HCEC 1CT (cell line): ENCODE measurements at regions not wholly inside any gene's neighbourhood (a gene's known extent, or its start where the extent isn't known, plus 50 kb on each side); places are given as distances from the start of the nearest gene placed in this dataset.
A peak's percentile ranks its signal among the peaks of the same experiment; 100 is the strongest.

Source experiments
- DNase-seq: peaks from one replicate; pipeline ENCODE4 v3.0.0-alpha.2; 2017

GRCh38 chr11:32204751-32205150 lies 113.9 kb downstream of the RCN1 start:
- no peak for DNase-seq

- peak; percentile 73 for DNase-seq
These were observed 119.7 kb downstream of the RCN1 start for GRCh38 chr11:32210556-32210955.

GRCh38 chr11:32213223-32213622 lies 122.3 kb downstream of the RCN1 start:
- DNase-seq, result peak; percentile 71

GRCh38 chr11:32215157-32215556 lies 124.3 kb downstream of the RCN1 start:
- no peak for DNase-seq

GRCh38 chr11:32216749-32217148 lies 125.9 kb downstream of the RCN1 start:
- no peak for DNase-seq

GRCh38 chr11:32219320-32219719 lies 128.4 kb downstream of the RCN1 start:
- no peak for DNase-seq

- no peak for DNase-seq
These were observed 130.7 kb downstream of the RCN1 start for GRCh38 chr11:32221476-32222032.

- DNase-seq, result no peak
These were observed 133.7 kb downstream of the RCN1 start for GRCh38 chr11:32224580-32224979.

GRCh38 chr11:32225571-32226285 lies 134.9 kb downstream of the RCN1 start:
- DNase-seq, result no peak

GRCh38 chr11:32226480-32226879 lies 135.6 kb downstream of the RCN1 start:
- no peak for DNase-seq

- no peak for DNase-seq
These were observed 138.8 kb downstream of the RCN1 start for GRCh38 chr11:32229576-32230240.

GRCh38 chr11:32231909-32232493 lies 141.1 kb downstream of the RCN1 start:
- peak; percentile 26 for DNase-seq

- DNase-seq, result no peak
These were observed 141.6 kb downstream of the RCN1 start for GRCh38 chr11:32232516-32232915.

GRCh38 chr11:32233276-32233675 lies 142.4 kb downstream of the RCN1 start:
- no peak for DNase-seq

GRCh38 chr11:32233928-32234327 lies 143.1 kb downstream of the RCN1 start:
- no peak for DNase-seq

GRCh38 chr11:32244453-32244852 lies 153.6 kb downstream of the RCN1 start:
- DNase-seq, result no peak

GRCh38 chr11:32253706-32254105 lies 162.8 kb downstream of the RCN1 start:
- DNase-seq, result no peak

- no peak for DNase-seq
These were observed 165.0 kb downstream of the RCN1 start for GRCh38 chr11:32255841-32256240.

- no peak for DNase-seq
These were observed 165.6 kb downstream of the RCN1 start for GRCh38 chr11:32256466-32256865.

- DNase-seq, result peak; percentile 84
These were observed 168.8 kb downstream of the RCN1 start for GRCh38 chr11:32259641-32260081.

- DNase-seq, result no peak
These were observed 171.5 kb downstream of the RCN1 start for GRCh38 chr11:32262367-32262766.

GRCh38 chr11:32265911-32266310 lies 169.4 kb downstream of the WT1 start:
- no peak for DNase-seq

- no peak for DNase-seq
These were observed 168.7 kb downstream of the WT1 start for GRCh38 chr11:32266601-32267000.

GRCh38 chr11:32267679-32268187 lies 167.6 kb downstream of the WT1 start:
- DNase-seq, result no peak
